ENCODE measurements at regions not wholly inside any gene's neighbourhood (a gene's known extent, or its start where the extent isn't known, plus 50 kb on each side); places are given as distances from the start of the nearest gene placed in this dataset.

DNA sequence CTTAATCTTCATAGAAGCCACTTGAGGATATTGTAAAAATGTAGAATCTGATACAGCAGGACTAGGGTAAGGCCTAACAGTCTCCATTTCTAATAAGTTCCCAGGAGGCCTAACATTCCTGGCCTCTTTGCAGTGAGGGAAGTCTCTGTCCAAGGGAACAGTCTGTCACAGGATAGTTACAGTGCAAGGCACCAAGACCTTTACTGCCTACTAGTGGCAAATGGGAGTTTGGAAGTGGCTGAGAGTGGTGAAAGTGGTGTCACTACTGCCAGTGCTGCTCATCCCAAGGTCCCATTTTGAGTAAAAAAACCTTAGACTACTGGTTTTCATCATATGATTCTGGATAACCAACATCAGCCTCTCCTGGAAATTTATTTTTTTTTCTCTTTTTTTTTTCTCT is 619.5 kb upstream of the SEMA3D start:
- TF ChIP-seq, protein P1, sequence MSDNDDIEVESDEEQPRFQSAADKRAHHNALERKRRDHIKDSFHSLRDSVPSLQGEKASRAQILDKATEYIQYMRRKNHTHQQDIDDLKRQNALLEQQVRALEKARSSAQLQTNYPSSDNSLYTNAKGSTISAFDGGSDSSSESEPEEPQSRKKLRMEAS (IDR thresholded peaks at IDR 0.05) = no peak
- TF ChIP-seq EP300 (IDR thresholded peaks at IDR 0.05; ENCODE audit: borderline replicate concordance) = no peak
- TF ChIP-seq TEAD4 (IDR thresholded peaks at IDR 0.05) = no peak
- TF ChIP-seq, protein P2, sequence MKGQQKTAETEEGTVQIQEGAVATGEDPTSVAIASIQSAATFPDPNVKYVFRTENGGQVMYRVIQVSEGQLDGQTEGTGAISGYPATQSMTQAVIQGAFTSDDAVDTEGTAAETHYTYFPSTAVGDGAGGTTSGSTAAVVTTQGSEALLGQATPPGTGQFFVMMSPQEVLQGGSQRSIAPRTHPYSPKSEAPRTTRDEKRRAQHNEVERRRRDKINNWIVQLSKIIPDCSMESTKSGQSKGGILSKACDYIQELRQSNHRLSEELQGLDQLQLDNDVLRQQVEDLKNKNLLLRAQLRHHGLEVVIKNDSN (IDR thresholded peaks at IDR 0.05) = no peak
- TF ChIP-seq CREB1 (IDR thresholded peaks at IDR 0.05; ENCODE audit: low read depth) = no peak
- TF ChIP-seq RAD21 (IDR thresholded peaks at IDR 0.05; ENCODE audit: low read depth) = peak; percentile 25; the same call in 1 of the 2 replicates
- TF ChIP-seq TAF1 (IDR thresholded peaks at IDR 0.05; ENCODE audit: low read depth) = no peak
- TF ChIP-seq TCF12 (IDR thresholded peaks at IDR 0.05; ENCODE audit: low read depth) = no peak
- no peak for TF ChIP-seq CEBPB (IDR thresholded peaks at IDR 0.05)
- no peak for TF ChIP-seq ZBTB7A (IDR thresholded peaks at IDR 0.05; ENCODE audit: low read depth)
- TF ChIP-seq NFIC (IDR thresholded peaks at IDR 0.05) = no peak
- no peak for TF ChIP-seq YY1 (IDR thresholded peaks at IDR 0.05; ENCODE audit: low read depth)
- TF ChIP-seq FOXM1 (IDR thresholded peaks at IDR 0.05; ENCODE audit: borderline replicate concordance, low read depth) = no peak
- TF ChIP-seq, protein P3, sequence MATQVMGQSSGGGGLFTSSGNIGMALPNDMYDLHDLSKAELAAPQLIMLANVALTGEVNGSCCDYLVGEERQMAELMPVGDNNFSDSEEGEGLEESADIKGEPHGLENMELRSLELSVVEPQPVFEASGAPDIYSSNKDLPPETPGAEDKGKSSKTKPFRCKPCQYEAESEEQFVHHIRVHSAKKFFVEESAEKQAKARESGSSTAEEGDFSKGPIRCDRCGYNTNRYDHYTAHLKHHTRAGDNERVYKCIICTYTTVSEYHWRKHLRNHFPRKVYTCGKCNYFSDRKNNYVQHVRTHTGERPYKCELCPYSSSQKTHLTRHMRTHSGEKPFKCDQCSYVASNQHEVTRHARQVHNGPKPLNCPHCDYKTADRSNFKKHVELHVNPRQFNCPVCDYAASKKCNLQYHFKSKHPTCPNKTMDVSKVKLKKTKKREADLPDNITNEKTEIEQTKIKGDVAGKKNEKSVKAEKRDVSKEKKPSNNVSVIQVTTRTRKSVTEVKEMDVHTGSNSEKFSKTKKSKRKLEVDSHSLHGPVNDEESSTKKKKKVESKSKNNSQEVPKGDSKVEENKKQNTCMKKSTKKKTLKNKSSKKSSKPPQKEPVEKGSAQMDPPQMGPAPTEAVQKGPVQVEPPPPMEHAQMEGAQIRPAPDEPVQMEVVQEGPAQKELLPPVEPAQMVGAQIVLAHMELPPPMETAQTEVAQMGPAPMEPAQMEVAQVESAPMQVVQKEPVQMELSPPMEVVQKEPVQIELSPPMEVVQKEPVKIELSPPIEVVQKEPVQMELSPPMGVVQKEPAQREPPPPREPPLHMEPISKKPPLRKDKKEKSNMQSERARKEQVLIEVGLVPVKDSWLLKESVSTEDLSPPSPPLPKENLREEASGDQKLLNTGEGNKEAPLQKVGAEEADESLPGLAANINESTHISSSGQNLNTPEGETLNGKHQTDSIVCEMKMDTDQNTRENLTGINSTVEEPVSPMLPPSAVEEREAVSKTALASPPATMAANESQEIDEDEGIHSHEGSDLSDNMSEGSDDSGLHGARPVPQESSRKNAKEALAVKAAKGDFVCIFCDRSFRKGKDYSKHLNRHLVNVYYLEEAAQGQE (IDR thresholded peaks at IDR 0.05; ENCODE audit: low read depth) = no peak

All from Ishikawa (cell line).